ENCODE measurements at regions not wholly inside any gene's neighbourhood (a gene's known extent, or its start where the extent isn't known, plus 50 kb on each side); places are given as distances from the start of the nearest gene placed in this dataset.

GRCh38 chr18:44598514-44598913, 82.2 kb upstream of the SETBP1 start:
- no peak for TF ChIP-seq CTCF (IDR thresholded peaks at IDR 0.05; ENCODE audit: insufficient read depth, low read length)
- no peak for TF ChIP-seq POLR2AphosphoS5 (IDR thresholded peaks at IDR 0.05; ENCODE audit: low read depth)
- no peak for TF ChIP-seq GABPA (IDR thresholded peaks at IDR 0.05; ENCODE audit: low read depth)
- TF ChIP-seq REST (IDR thresholded peaks at IDR 0.05; ENCODE audit: insufficient replicate concordance, low read depth): no peak

All from HL-60 (cell line).